GM19351 (cell line): ENCODE measurements at regions not wholly inside any gene's neighbourhood (a gene's known extent, or its start where the extent isn't known, plus 50 kb on each side); places are given as distances from the start of the nearest gene placed in this dataset.

Source experiments
- ATAC-seq: cut with Tn5 transposase; IDR thresholded peaks from one replicate; pipeline ENCODE4 v1.9.1; 2021; ENCODE audit warnings: mild to moderate bottlenecking, moderate library complexity; ENCODE audit not compliant: unreplicated experiment

DNA sequence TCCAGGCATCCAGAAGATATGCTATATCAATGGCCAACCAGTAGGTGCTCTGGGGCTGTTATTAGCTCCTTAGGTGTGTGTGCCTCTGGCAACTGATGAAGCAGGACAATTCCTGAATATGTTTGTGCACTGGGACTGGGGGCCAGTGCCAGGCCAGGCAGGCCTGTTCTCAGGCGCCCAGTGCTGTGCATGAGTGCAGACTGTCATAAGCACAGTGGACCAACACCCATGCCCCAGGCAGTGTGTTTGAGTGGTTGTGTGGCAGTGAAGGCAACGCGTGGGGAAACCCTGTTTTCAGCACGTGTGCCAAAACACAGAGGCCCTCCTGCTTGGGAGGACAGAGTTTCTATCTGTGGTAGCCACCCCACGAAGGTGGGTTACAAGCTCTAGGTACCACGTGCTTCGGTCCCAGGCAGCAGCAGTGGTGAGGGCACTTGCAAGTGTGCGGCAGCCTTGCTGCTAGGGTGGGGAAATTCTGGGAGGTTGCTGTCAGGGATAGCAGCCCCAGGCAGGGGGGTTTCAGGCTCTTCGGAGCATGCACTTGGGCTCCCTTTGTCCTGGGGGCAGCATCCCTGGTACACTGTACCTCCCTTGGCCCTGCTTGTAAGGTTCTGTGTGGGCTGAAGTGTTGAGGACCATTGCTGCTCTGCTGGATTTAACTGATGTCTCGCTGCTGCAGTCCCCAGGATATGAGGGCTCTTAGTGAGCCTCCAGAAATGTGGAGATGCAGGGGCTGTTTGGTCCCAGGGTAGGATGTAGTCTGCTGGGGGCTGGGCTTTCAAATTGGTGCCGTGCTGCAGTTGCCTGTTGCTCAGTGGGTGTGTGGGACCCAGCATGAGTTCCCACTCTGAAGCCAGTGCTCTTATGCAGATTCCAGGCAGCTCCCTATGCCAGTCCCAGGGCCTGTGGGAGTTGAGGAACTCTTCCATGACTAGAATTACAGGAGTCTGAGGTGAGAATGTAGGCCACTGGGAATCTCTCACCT is 280.9 kb downstream of the RPRM start:
- ATAC-seq = no peak

DNA sequence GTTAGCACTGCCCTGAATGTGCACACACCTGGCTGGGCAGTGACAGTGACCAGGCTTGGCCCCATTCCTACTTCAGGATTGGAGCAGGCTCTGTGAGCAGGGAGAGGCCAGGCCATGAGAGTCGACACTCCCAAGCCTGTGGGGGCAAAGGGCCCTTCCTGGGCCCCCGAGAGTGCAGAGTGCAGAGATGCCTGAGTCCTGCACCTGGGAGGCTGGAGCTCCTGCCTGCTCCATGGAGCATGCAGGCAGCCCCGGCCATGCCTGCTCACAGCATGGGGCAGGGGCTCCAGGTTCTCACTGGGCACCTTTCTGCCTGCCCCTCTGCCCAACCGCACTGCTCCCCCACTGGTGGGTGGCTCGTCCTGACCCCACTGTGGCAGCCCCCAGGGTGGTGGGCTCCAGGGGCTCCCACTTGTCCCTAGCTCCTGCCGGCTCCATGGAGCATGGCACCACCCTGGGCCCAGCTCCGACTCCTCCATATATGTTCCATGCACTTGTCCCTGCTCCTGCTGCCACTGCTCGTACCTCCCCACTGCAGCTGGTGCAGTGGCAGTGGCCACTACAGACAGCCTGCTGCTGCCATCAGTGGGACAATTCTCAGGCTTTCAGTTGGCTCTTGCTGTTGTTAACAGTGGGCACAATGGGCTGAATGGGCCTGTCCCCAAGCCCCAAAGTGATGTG is 282.0 kb downstream of the RPRM start:
- no peak for ATAC-seq

DNA sequence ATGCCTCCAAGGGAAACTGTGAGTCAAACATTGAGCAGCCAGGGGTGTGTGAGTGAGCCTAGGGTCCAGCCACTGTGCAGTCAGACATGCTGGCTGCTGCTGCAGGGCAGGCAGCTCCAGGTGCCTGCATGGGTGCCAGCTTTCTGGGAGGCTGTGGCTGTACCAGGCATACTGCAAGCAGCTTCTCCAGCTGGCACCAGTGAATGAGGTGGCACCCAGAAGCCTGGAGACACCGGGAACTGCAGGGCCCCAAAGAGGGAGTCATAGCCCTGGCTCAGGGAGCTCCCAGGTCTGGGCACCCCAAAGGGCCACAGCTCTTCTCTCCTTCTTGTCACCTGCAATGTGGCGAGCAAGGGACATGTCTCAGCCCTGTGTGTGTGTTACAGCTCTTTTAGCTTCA is 283.2 kb downstream of the RPRM start:
- no peak for ATAC-seq

DNA sequence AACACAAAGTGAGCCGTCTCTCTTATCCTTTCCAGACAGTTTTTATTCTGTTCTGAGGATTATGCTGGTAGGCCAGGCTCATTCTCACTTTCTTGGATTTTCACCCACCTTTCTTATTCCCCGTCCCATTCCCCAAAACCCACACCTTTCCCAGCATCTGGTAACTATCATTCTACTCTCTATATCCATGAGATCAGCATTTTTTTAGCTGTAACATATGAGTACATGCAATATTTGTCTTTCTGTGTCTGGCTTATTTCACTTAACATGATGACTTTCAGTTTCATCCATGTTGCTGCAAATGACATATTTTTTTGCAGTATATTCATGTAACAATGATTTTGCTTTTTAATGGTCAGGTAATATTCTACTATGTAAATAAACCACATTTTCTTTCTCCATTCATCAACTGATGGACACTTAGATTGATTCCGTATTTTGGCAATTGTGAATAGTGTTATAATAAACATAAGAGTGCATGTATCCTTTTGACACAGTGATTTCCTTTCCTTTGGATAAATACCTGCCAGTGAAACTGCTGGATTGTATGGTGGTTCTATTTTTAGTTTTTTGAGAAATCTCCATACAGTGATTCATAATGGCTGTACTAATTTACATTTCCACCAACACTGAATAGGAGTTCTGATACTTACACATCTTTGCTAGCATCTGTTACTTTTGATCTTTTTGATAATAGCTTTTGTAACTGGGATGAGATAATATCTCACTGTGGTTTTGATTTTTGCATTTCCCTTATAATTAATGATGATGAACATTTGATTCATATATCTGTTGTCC is 289.3 kb downstream of the RPRM start:
- ATAC-seq = no peak

GRCh38 chr2:153179808-153180207 is 298.8 kb downstream of the RPRM start:
- no peak for ATAC-seq

GRCh38 chr2:153169609-153170008 is 309.0 kb downstream of the RPRM start:
- no peak for ATAC-seq

DNA sequence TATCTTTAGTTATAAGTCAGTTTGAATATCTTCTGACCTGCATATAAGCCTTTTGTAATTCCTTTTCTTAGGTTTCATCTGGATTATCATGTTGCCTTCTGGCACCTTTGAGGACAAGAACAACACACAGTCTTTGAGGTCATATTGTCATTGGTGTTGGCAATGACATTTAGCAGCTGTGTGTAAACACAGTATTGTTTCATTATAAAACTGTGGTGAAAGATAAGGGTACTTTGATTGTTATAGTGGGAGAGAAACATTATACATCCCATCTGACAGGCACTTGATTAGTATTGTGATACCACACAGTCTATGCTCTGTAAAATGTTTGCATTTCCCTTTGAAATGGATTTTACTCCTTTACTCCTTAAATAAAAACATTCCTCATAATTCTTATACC is 313.5 kb downstream of the RPRM start:
- ATAC-seq = no peak

DNA sequence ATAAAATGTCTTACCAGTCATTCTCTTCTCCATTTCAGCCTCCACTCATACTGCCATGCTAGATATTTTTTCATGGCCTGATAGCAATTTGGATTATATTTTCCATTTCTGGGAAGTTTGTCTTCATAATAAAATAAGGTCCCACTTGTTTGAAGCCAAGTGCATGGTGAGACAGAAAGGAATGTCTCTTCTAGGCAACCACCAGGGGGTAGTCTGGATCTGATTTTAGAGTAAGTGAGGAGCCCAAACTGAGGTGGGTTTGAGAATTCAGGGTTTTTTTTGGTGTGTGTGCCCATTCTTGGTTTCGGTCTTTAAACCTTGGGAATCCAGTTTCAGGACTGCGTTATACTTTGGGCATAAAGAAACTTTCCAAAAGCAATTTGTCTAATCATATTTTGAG is 315.5 kb downstream of the RPRM start:
- peak; percentile 72 for ATAC-seq

GRCh38 chr2:153156743-153157142 is 321.8 kb downstream of the RPRM start:
- no peak for ATAC-seq

GRCh38 chr2:153152036-153152435 is 326.5 kb downstream of the RPRM start:
- ATAC-seq = no peak

GRCh38 chr2:153145470-153145978 is 333.0 kb downstream of the RPRM start:
- no peak for ATAC-seq

GRCh38 chr2:153143540-153143939 is 335.0 kb downstream of the RPRM start:
- no peak for ATAC-seq

DNA sequence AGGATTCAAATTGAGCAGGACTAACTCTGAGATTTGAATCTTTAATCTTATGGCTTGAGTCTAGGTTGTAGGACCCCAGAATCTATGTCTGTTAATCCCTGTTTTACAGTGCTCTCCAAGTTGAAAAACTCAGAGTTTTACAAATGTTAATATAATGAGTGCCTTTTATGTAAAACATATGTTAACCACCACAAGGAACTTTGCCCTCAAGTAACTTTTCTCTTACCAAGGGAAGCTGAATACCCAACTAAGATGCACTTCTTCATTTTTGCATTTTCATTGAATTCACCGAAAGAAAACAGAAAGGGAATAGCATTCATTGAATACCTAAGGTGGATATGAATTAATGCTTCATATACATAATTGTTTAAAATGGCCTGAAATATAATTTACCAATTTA is 338.1 kb downstream of the RPRM start:
- no peak for ATAC-seq

GRCh38 chr2:153138651-153139375 is 339.7 kb downstream of the RPRM start:
- no peak for ATAC-seq

- no peak for ATAC-seq
Measured at GRCh38 chr2:153136216-153136615, 342.3 kb downstream of the RPRM start.

DNA sequence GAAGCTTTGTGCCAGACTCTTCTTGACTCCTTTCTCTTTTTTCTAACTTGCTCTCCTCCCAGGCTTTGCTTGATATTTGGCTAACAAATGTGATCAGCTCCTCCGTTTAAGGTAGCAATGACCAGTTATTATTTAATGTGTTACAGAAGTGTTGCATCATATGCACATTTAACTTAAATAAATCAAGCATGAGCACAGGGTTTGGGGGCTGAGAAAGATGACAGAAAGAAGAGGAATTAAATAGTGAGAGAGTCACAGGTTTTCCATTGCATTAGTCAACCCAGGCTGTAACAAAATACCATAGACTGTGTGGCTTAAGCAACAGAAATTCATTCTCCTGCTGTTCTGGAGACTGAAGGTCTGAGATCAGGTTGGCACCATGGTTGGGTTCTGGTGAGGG is 343.8 kb downstream of the RPRM start:
- ATAC-seq = no peak

- ATAC-seq = no peak
Measured at GRCh38 chr2:153133716-153134115, 344.8 kb downstream of the RPRM start.

GRCh38 chr2:153132418-153132817 is 346.1 kb downstream of the RPRM start:
- ATAC-seq = no peak

DNA sequence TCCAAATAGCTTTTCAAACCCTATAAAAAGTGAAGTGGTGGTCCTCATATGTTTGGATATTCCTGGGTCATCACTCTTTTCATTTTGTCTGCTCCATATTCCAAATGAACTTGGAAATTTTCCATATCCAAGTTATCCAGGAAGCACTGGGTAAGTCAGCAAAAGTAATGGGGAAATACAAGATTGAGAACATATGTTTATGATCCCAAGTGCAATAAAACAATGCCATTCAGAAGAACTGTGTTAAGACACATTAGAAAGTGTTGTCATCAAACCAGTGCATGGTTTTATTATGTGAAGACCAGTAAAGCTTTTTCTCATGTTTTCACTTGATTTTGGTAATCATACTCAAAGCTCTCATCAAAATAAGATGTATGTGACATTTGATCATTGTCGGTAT is 363.4 kb downstream of the RPRM start:
- no peak for ATAC-seq

DNA sequence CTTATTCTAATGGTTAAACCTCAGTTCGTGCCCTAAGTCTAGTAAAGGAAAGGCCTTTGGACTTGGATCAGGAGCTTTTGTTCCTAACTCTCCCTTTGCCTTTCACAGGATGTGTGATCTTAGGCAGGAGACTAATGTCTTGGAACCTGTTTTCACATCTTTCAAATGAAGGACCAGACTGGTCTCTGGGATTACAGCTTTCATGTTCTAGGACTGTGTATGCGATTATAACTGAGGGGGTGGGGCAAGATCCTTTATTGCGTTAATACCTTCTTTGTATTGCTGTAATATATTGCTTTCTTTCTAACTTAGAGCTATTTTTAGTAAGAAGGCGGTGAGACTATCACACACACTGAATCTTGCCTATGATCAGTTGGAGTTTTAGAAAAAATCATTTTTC is 368.1 kb downstream of the RPRM start:
- no peak for ATAC-seq
